ENCODE measurements at regions not wholly inside any gene's neighbourhood (a gene's known extent, or its start where the extent isn't known, plus 50 kb on each side); places are given as distances from the start of the nearest gene placed in this dataset.

- DNase-seq = no peak
Measured at GRCh38 chr15:39095218-39095879, 485.5 kb upstream of the THBS1 start.

DNA sequence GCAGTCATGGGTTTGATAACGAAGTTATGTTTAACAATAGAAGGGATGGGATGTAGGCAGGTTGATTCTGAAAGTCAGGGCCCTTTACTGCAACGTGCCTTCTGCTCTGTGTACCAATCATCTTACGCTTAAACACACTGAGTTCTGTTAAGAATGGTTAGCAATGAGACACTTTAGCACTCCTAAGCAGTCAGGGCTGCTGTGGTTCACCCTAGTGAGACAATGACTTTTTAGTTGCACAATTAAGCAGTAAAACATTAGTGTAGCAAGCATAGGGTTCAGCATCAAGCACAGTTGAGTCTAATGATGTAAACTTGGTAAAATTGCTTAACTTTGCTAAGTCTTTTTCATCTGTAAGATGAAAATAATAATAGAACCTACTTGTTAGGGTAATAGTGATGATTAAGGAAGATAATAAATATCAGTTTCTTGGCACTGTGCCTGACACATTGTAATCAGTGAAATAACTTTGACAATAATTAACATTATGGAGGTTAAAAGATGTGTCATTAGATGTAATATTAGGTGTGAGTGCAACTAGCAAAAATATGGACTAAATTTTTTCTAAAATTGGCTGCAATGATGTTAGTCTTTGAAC, 484.2 kb upstream of the THBS1 start:
- no peak for DNase-seq

DNA sequence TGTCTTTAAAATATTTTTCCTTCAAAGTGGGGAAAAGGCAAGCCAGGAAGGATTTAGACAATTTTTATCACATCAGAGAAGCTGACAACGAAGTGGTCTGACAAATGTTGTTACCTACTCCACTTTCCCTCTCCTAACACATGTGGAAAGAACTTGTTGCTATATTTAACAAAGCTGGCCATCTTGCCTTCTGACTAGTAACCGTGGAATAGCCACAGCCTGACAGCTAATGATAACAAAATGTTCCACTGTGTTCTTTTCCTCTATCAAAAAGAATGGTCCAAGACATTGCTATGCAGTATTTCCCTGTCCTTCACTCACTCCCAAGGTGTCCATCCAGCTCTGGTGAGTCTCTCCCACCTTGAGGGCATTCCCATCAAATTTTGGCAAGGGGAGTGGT, 481.4 kb upstream of the THBS1 start:
- no peak for DNase-seq

DNA sequence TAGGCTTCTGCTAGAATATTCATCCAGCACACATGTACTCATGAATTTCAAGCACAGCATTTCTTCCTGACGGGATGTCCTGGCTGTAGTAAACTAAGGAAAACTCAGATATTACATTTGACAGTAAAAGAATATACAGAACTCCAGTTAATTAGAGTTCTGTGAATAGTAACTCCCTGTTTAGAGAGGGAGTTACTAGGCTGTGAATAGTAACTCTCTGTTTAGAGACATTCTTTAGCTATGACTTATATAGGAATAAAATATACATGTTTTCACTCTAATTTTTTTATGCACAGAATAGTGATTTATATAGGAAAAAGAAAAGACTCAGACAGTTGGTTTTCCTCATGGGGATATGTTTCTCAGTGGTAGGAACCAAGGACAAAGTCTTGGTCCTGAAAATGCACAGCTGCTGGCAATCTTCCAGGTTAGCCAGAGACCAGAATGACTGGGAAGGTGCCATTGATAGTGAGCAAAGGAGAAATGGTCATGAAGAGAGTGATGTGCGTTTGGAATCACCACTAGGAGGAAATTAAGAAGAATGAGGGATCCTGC, 480.7 kb upstream of the THBS1 start:
- DNase-seq = no peak

DNA sequence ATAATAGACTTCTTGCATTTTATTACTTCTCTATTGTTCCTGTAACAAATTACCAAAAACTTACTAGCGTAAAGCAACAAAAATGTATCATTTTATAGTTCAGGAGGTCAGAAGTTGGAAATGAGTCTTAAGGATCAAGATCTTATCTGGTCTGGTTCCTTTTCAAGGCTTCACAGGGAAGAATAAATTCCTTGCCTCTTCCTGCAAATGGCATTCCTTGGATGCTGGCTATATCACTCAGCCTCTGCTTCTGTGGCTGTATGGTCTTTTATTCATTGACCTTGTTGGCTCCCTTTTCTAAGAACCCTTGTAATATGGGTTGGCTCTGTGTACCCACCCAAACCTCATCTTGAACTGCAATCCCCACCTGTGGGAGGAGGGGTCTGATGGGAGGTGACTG, 478.4 kb upstream of the THBS1 start:
- no peak for DNase-seq

DNA sequence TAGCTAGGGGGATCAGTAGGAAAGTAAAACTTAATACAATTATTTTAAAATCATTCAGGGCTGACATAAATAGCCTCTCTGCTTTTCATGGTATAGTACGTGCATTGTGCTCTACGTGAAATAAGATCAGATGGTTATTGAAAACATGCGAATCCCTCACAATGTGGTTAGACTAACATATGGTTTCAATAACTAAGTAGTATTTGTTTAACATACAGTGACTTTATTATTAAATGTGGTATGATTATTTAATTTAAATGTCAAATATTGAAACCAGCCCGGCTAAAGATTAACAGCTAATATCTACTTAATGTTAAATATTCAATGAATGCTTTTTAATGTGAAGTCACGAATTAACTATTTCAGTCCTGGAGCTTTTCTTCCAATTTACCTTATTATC, 473.9 kb upstream of the THBS1 start:
- DNase-seq = no peak

DNA sequence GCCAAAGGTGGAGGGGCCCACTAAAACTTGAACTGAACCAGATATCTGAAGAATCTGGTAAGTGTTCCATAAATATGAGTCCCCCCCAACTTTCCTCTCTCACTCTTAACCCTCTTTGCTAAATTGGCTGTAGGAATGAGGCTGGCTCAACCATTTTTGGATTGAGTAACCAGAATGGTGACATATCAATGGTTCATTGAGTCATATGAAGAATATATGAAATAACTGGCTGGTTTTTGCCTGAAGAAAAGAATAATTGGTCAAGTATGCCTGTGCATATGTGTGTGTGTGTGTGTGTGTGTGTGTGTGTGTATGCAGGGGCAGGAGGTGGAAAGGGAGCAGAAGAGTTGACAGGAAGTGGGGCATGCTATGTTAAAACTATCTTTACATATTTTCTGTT, 472.9 kb upstream of the THBS1 start:
- DNase-seq = no peak

DNA sequence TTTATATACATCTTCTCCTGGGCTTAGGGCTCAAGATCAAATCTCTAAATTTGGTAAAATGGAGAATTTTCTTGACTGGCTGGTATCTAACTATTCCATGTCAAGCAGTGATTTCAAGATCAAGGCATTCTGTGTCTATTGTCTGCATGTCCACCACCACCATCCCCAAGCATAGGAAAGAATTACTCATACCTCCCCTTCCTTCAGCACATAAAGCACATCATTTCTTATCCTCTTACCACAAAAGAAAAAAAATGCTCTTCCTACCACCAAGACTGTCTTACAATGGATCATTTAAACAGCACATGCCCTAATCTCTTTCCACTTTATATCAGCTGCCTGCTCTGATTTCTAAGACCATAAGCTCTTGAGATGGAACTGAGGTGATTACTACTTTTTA, 470.5 kb upstream of the THBS1 start:
- DNase-seq = no peak

GRCh38 chr15:39110746-39111145, 470.1 kb upstream of the THBS1 start:
- DNase-seq = no peak

- no peak for DNase-seq
Measured at GRCh38 chr15:39113741-39114140, 467.1 kb upstream of the THBS1 start.

GRCh38 chr15:39114690-39115378, 466.0 kb upstream of the THBS1 start:
- no peak for DNase-seq

DNA sequence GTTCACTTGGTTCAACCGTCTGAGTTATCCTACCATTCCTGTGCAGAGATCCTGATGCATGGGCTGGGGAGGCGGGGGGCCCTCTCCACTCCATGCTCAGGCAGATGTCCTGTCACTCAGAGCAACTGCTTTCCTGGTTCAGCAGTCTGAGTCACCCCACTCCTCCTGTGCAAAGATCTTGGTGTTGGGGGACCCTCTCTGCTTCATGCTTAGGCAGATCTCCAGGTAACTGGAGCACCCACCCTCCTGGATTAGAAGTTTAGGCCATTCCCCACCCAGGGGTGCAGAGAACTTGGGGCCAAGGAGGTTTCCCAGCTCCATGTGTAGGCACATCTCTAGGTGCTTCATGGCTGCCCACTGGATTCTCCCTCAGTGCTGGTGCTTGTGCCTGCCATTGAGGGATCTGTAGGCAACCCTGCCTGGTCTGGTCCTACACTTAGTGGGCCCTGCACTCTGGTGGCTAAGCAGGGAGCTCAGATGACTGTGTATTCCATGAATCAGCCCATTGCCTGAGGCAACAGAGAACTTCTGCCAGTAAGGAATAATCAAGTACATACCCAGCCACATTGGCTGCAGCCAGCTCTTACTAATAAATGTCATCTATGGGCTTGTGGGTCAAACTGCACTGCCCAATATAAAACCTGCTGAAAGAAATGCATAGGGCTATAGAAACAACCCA, 465.4 kb upstream of the THBS1 start:
- DNase-seq = no peak

DNA sequence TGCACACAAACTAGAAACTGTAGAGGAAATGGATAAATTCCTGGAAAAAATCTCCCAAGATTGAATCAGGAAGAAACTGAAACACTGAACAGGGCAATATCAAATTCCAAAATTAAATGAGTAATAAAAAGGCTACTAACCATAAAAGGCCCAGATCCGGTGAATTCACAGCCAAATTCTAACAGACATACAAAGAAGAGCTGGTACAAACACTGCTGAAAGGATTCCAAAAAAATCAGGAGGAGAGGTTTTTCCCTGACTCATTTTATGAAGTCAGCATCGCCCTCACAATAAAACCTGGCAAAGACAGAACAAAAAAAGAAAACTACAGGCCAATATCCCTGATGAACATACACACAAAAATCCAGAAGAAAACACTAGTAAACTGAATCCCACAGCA, 462.4 kb upstream of the THBS1 start:
- no peak for DNase-seq

- DNase-seq = no peak
Measured at GRCh38 chr15:39124155-39124552, 456.7 kb upstream of the THBS1 start.

DNA sequence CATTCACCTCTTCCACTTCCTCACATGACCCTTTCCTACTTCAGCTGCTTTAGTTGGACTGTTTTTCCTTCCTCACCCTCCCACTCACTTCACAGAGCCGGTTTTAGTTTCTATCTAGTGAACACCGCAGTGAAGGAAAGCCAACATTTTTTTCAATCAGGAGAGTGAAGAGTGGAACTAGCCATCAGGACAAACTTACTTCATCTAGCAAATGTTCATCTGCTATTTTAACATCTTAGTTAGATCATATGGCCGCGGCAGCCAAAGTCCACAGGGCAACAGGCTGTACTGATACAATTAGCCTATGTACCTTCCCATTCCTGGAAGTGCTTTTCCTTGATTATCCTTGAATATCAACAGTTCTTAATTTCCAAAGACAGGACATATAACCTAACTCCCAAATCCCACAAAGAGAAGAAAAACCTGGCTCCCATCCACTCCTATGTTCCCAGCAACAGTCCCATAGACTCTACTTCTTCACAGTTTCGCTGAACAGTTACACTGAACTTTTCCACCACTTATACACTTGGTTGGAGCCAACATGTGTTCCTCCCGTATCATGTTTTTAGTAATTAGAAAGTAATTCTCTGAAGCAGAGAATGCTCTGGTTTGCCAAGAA, 456.2 kb upstream of the THBS1 start:
- no peak for DNase-seq

- no peak for DNase-seq
Measured at GRCh38 chr15:39125226-39125625, 455.7 kb upstream of the THBS1 start.

DNA sequence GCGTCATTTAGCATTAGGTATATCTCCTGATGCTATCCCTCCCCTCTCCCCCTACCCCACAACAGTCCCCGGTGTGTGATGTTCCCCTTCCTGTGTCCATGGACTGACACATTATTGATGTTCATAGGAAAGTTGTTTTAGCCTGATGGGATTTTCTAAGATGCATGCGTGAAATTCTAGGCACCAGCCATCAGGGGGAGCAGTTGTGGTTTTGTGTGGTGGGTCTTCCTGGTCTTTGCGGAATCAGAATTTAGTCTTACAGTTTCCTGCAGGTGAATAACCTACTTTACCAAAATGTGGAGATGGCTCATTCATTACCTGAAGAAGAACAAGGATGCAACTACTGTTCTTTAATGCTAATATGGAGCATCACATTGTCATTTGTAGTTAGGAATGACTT, 455.0 kb upstream of the THBS1 start:
- no peak for DNase-seq

DNA sequence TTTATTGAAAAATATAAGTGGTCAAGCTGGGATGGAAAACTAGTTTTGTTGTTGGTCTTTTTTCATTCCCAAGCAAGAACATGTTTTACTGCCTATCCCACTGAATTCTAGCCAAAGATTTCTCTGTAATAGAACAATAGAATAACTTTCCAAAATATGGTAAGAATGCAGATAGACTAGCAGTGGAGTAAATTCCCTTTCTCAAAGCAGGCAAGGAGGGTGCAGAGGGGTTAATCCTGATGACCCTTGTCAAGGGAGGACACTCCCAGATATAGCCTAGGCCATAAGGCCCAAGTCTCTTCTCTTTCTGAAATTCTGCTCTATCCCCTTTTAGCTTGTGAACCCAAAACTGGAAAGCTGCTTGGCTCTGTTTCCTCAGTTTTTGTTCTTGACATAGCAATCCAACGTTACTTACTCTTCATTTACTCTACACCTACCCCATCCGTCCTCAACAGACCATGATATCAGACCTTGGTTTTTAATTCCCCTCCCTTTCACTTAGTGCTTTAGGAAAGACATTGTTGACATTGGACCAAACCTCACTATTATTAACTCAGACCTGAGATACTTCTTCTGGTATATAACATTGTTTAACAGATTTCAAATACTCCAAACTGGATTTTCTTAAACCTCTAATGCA, 453.6 kb upstream of the THBS1 start:
- no peak for DNase-seq

- DNase-seq = no peak
Measured at GRCh38 chr15:39127925-39128617, 452.8 kb upstream of the THBS1 start.

DNA sequence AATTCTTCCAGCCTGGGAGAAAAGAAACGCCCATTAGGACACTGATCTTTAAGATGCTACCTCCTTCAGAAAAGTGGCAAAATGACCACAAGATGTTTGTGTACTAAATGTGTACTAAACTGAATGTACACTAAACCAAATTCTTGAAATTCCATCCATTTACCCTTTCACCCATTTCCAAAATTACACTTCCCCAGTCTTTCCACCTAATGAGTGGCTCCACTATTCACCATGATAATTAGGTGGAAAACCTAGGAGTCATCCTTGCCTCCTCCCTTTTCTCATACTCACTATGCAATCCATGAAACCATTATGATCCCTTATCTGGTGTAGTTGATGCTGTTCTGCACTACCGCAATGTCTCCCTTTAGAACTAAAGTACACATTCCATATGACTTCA, 452.1 kb upstream of the THBS1 start:
- no peak for DNase-seq

- peak; percentile 41 for DNase-seq
Measured at GRCh38 chr15:39130556-39131379, 450.1 kb upstream of the THBS1 start.
